ENCODE measurements at regions not wholly inside any gene's neighbourhood (a gene's known extent, or its start where the extent isn't known, plus 50 kb on each side); places are given as distances from the start of the nearest gene placed in this dataset.

DNA sequence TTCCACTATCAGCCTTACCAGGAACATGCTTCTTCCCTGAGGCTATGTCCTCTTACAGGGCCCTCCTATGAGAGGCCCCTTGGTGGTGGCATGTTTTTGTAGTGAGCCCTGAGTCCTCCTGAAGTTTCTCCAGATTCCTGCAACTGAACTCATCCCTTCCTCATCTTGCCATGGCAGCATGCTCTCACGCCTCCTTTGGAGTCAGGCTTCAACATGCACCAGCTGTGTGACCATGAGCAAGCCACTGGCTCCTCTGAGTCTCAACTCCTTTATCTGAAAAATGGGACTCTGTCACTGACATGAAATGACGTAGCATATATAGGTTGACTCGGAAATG is 216.3 kb upstream of the TLE3 start:
- no peak overlapping the region for H3K27ac Mint-ChIP-seq
- no peaks in the 10 kb centered on the region for H3K36me3 Mint-ChIP-seq
- no peak for DNase-seq (ENCODE audit: extremely low spot score, unreplicated experiment)

DNA sequence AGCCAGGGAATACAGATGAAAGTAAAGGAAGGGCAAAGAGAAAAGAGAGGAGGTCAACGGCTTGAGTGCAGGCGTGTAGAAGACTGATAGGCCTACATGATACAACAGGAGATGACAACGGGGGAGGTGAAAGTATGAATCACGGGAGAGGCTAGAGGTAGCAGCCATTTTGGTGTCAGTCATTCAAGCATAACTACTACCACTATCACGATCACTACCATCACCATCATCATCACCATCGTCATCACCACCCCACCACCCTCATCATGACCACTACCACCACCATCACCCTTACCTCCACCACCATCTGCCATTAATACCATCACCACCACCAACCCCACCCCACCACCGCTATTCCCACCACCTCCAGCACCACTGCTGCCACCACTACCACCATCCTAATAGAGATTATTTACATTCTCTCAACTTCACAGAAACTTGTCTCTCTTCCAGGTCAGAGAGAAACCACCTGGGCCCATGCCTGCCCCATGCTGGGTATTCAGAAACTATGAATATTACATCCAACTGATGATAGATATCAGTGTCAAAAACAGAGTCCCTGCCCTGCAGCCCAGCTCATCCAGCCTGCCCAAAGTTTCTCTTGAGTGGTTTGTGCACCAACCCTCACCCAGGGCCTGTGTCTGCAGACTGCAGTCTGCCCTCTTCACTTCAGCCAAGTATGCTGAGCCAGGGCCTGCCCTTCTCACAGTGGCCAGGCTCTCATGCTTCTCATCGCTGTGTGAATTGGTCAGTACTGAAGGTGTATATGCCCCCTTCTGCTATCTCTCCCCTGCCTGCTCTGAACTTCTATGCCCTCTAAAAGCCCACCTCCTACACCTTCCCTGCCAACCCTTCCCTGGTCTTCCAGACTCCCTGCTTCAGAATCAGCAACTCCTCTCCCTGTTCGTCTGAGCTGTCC is 215.6 kb upstream of the TLE3 start:
- Mint-ChIP-seq H3K27me3 (peaks cover 7% of the 10 kb centered on the region), H3K4me3 (no peak overlapping the region), H3K4me1 (ENCODE audit: unreplicated experiment) (peaks cover 10% of the 10 kb centered on the region), H3K27ac (no peak overlapping the region), H3K9me3 (no peaks in the 10 kb centered on the region), H3K36me3 (no peaks in the 10 kb centered on the region)
- no peak for DNase-seq (ENCODE audit: extremely low spot score, unreplicated experiment)
- TF ChIP-seq, protein P1, sequence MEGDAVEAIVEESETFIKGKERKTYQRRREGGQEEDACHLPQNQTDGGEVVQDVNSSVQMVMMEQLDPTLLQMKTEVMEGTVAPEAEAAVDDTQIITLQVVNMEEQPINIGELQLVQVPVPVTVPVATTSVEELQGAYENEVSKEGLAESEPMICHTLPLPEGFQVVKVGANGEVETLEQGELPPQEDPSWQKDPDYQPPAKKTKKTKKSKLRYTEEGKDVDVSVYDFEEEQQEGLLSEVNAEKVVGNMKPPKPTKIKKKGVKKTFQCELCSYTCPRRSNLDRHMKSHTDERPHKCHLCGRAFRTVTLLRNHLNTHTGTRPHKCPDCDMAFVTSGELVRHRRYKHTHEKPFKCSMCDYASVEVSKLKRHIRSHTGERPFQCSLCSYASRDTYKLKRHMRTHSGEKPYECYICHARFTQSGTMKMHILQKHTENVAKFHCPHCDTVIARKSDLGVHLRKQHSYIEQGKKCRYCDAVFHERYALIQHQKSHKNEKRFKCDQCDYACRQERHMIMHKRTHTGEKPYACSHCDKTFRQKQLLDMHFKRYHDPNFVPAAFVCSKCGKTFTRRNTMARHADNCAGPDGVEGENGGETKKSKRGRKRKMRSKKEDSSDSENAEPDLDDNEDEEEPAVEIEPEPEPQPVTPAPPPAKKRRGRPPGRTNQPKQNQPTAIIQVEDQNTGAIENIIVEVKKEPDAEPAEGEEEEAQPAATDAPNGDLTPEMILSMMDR (conservative IDR thresholded peaks at IDR 0.05) = no peak

More for the DNA sequence above, 216.3 kb upstream of the TLE3 start:
- TF ChIP-seq, protein P1 (conservative IDR thresholded peaks at IDR 0.05) = no peak
- no peaks in the 10 kb centered on the region for H3K9me3 Mint-ChIP-seq
- H3K27me3 Mint-ChIP-seq = peaks cover 3% of the 10 kb centered on the region
- no peak overlapping the region for H3K4me3 Mint-ChIP-seq
- H3K4me1 Mint-ChIP-seq (ENCODE audit: unreplicated experiment) = peaks cover 12% of the 10 kb centered on the region

DNA sequence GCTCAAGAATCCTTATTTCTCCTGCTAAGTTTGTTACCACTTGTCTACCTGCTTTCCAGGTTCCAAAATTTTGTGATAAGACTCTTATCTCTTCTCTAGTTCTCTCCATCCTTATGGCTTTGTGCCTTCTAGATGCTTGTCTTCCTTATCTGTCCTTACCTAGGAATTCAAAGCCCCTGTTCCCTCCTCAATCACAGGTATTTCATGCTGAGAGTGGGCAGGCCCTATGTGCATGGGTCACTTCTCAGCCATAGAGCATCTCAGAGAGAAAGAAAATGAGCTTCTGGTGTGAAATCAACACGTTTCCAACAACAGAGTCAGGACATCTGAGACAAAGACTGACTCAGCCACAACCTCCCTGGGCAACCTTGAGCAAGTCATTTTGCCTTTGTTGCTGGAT is 214.1 kb upstream of the TLE3 start:
- TF ChIP-seq, protein P1 (conservative IDR thresholded peaks at IDR 0.05) = no peak
- no peaks in the 10 kb centered on the region for H3K36me3 Mint-ChIP-seq
- H3K27ac Mint-ChIP-seq = no peak overlapping the region
- H3K4me1 Mint-ChIP-seq (ENCODE audit: unreplicated experiment) = peaks cover 12% of the 10 kb centered on the region
- H3K27me3 Mint-ChIP-seq = peaks cover 7% of the 10 kb centered on the region
- H3K4me3 Mint-ChIP-seq = no peak overlapping the region
- H3K9me3 Mint-ChIP-seq = no peaks in the 10 kb centered on the region
- DNase-seq (ENCODE audit: extremely low spot score, unreplicated experiment) = no peak

DNA sequence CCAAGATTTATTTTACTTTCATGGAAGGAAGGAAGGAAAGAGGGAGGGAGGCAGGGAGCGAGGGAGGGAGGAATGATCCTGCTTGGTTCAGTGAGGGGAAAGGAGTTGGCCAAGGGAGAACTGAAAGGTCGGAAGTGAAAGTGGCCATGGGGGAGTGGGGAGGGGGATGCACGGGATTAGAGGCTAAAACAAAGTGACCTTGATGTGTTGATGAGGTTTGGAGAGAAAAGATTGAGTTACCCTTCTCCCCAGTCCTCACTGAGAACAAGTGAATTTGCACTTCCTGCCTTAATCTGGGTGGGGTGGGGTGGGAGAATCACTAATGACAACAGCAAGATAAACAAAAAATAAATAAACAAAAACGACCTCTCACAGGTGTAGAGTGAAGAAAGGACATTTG is 212.0 kb upstream of the TLE3 start:
- no peaks in the 10 kb centered on the region for H3K9me3 Mint-ChIP-seq
- DNase-seq (ENCODE audit: extremely low spot score, unreplicated experiment) = no peak
- H3K27me3 Mint-ChIP-seq = peaks cover 7% of the 10 kb centered on the region
- no peaks in the 10 kb centered on the region for H3K36me3 Mint-ChIP-seq
- peaks cover 8% of the 10 kb centered on the region for H3K4me1 Mint-ChIP-seq (ENCODE audit: unreplicated experiment)
- no peak overlapping the region for H3K27ac Mint-ChIP-seq
- TF ChIP-seq, protein P1 (conservative IDR thresholded peaks at IDR 0.05) = no peak
- no peak overlapping the region for H3K4me3 Mint-ChIP-seq

DNA sequence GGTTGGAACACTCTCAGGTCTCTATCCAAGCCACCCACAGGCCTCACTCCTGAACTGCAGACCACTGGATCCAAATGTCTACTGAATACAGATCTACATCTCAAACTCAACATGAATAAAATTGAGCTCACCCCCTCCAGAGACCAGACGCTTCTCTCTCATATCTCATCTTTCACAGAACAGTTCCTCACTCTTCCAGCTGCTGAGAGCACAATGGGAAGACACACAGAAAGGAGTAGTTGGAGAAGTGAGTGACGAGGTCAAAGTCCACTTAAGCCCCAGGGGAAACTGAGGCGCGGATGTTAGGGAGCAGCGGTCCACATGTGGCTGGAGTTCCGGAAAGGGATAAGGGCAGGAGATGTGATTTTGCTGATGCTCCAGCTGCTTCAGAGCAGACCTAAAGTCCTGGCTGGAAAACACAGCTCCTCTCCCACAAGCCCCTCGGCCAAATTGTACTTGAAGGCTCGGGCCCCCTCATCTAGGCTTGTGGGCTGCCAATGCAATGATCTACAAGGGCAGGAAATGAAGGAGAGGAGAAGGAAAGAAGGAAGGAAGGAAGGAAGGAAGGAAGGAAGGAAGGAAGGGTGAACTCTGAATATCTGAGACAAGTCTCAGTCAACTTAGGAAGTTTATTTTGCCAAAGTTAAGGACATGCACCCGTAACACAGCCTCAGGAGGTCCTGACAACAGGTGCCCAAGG is 211.2 kb upstream of the TLE3 start:
- no peak overlapping the region for H3K27ac Mint-ChIP-seq
- no peak for DNase-seq (ENCODE audit: extremely low spot score, unreplicated experiment)
- H3K9me3 Mint-ChIP-seq = no peaks in the 10 kb centered on the region
- H3K4me1 Mint-ChIP-seq (ENCODE audit: unreplicated experiment) = peaks cover 8% of the 10 kb centered on the region
- H3K36me3 Mint-ChIP-seq = no peaks in the 10 kb centered on the region
- H3K4me3 Mint-ChIP-seq = no peak overlapping the region
- TF ChIP-seq, protein P1 (conservative IDR thresholded peaks at IDR 0.05) = no peak
- peaks cover 7% of the 10 kb centered on the region for H3K27me3 Mint-ChIP-seq
